PC-3 (cell line): ENCODE measurements at regions not wholly inside any gene's neighbourhood (a gene's known extent, or its start where the extent isn't known, plus 50 kb on each side); places are given as distances from the start of the nearest gene placed in this dataset.

Experiments
- CTCF ChIP-seq: fragments of 300-600 bp; sonication (generic); conservative IDR thresholded peaks from 2 replicates; pipeline ENCODE4 v1.5.1; 2017; ENCODE audit warnings: antibody characterized with exemption, low read depth, mild to moderate bottlenecking, low read length
- EZH2 ChIP-seq: fragments of 300-600 bp; sonication (generic); IDR thresholded peaks from one replicate; pipeline ENCODE4 v1.6.1; 2017; ENCODE audit warnings: antibody characterized with exemption, mild to moderate bottlenecking, low read length; ENCODE audit not compliant: unreplicated experiment

GRCh38 chr10:16292366-16292765, 144.4 kb upstream of the PTER start:
- TF ChIP-seq CTCF (no peak), EZH2 (no peak)
